Esophagus muscularis mucosa (tissue), 4 donors: ENCODE measurements at regions not wholly inside any gene's neighbourhood (a gene's known extent, or its start where the extent isn't known, plus 50 kb on each side); places are given as distances from the start of the nearest gene placed in this dataset.

ENCODE experiments used
- DNase-seq: peaks from one replicate; pipeline ENCODE4 v3.0.0-alpha.2; 2017; ENCODE audit errors: extremely low spot score
- H3K27ac ChIP-seq, 4 donors: fragments of 200-600 bp; sonication (generic); replicated peaks in 1 of 4; 1 replicate in 3 of 4; 2 replicates in 1 of 4; pipeline ENCODE4 v1.5.1; 2016 to 2019; ENCODE audit warnings: mild to moderate bottlenecking in 1 of 4
- H3K27me3 ChIP-seq, 4 donors: fragments of 200-600 bp; sonication (generic); one replicate each; pipeline versions ENCODE4 v1.5.1 to v1.6.0; 2016 to 2019
- H3K36me3 ChIP-seq, 4 donors: fragments of 200-600 bp; sonication (generic); one replicate each; pipeline ENCODE4 v1.5.1; 2016 to 2019
- H3K4me1 ChIP-seq, 4 donors: fragments of 200-600 bp; sonication (generic); one replicate each; pipeline ENCODE4 v1.5.1; 2016 to 2019
- H3K4me3 ChIP-seq, 4 donors: fragments of 200-600 bp; sonication (generic); 1 replicate in 2 of 4; 2 replicates in 2 of 4; pipeline ENCODE4 v1.5.1; 2016 to 2019; ENCODE audit warnings: mild to moderate bottlenecking in 4 of 4, moderate library complexity in 1 of 4
- H3K9me3 ChIP-seq, 4 donors: fragments of 200-600 bp; sonication (generic); 1 replicate in 3 of 4; 2 replicates in 1 of 4; pipeline ENCODE4 v1.5.1; 2016 to 2019
- CTCF ChIP-seq, 3 experiments: fragments of 200-600 bp in 2 of 3; fragments of 450-650 bp in 1 of 3; sonication (generic) in 2 of 3; IDR thresholded peaks; one replicate each; pipeline ENCODE4 v1.5.1; 2017 to 2019; ENCODE audit warnings: antibody characterized with exemption in 3 of 3, mild to moderate bottlenecking in 2 of 3, moderate library complexity in 1 of 3
- EP300 ChIP-seq: sonication (generic); formaldehyde crosslinking; IDR thresholded peaks from one replicate; pipeline ENCODE4 v1.6.1; 2017; ENCODE audit warnings: antibody characterized with exemption
- POLR2A ChIP-seq: fragments of 450-650 bp; IDR thresholded peaks from one replicate; pipeline ENCODE4 v1.6.1; 2017; ENCODE audit warnings: antibody characterized with exemption, moderate library complexity, mild to moderate bottlenecking, low read depth
- POLR2AphosphoS5 ChIP-seq, 2 donors: sonication (generic); formaldehyde crosslinking; IDR thresholded peaks; one replicate each; pipeline ENCODE4 v1.6.1; 2017; ENCODE audit warnings: antibody characterized with exemption in 2 of 2
- whole genome bisulfite sequencing: methylation state at CpG from one replicate; pipeline ENCODE4 v1.1.5; 2018; 5-methylcytosine and 5-hydroxymethylcytosine counted together
- intact Hi-C: fragments of 100-400 bp; cut with DNase I; formaldehyde crosslinking; loops from one replicate; pipeline ENCODE4 v1.15.1; 2023

GRCh38 chr11:121801781-121802180 is 314.2 kb downstream of the BLID start:
- H3K27ac ChIP-seq: peak overlapping the region in 2 of 4 donors; percentile 22 to 63
- 82% methylated on average over 5 of the region's 5 CpGs for WGBS
- intact Hi-C loops: no loop called here

GRCh38 chr11:121801394-121801748 is 314.6 kb downstream of the BLID start:
- Histone ChIP-seq H3K27me3 (no peaks in the 10 kb centered on the region), H3K27ac (peak overlapping the region in 3 of 4 donors; percentile 20 to 63 (median 22)), H3K4me1 (peaks cover 0 to 22% (median 20%) of the 10 kb centered on the region in 4 donors), H3K4me3 (no peak overlapping the region), H3K9me3 (no peaks in the 10 kb centered on the region), H3K36me3 (no peaks in the 10 kb centered on the region)
- intact Hi-C loops: no loop called here
- 45% methylated on average over 3 of the region's 3 CpGs for WGBS
- TF ChIP-seq POLR2A (no peak), POLR2AphosphoS5 (IDR thresholded peaks at IDR 0.05) (no peak), CTCF (IDR thresholded peaks at IDR 0.05) (no peak), EP300 (no peak)
- no peak for DNase-seq

More at GRCh38 chr11:121801781-121802180, 314.2 kb downstream of the BLID start:
- no peak for DNase-seq
- Histone ChIP-seq H3K9me3 (no peaks in the 10 kb centered on the region), H3K27me3 (no peaks in the 10 kb centered on the region), H3K36me3 (no peaks in the 10 kb centered on the region), H3K4me1 (peaks cover 0 to 22% (median 20%) of the 10 kb centered on the region in 4 donors), H3K4me3 (no peak overlapping the region)
- TF ChIP-seq POLR2AphosphoS5 (IDR thresholded peaks at IDR 0.05): no peak
- no peak for TF ChIP-seq EP300
- TF ChIP-seq CTCF (IDR thresholded peaks at IDR 0.05): no peak
- TF ChIP-seq POLR2A: no peak

GRCh38 chr11:121800731-121801393 is 315.2 kb downstream of the BLID start:
- Histone ChIP-seq H3K9me3 (no peaks in the 10 kb centered on the region), H3K4me3 (no peak overlapping the region), H3K36me3 (no peaks in the 10 kb centered on the region), H3K4me1 (peaks cover 0 to 22% (median 20%) of the 10 kb centered on the region in 4 donors), H3K27me3 (no peaks in the 10 kb centered on the region), H3K27ac (peak overlapping the region; percentile 17 to 63 (median 21))
- TF ChIP-seq CTCF (IDR thresholded peaks at IDR 0.05) (no peak), POLR2A (no peak), POLR2AphosphoS5 (IDR thresholded peaks at IDR 0.05) (no peak), EP300 (no peak)
- intact Hi-C loops: no loop called here
- DNase-seq: no peak
- WGBS: 32% methylated on average over 9 of the region's 10 CpGs

GRCh38 chr11:121800240-121800639 is 315.8 kb downstream of the BLID start:
- no peak for DNase-seq
- intact Hi-C loops: no loop called here
- TF ChIP-seq POLR2A (no peak), EP300 (no peak), POLR2AphosphoS5 (IDR thresholded peaks at IDR 0.05) (no peak)
- H3K36me3 ChIP-seq: no peaks in the 10 kb centered on the region
- no peaks in the 10 kb centered on the region for H3K27me3 ChIP-seq
- peak overlapping the region in 3 of 4 donors; percentile 20 to 63 (median 22) for H3K27ac ChIP-seq
- peaks cover 0 to 22% (median 20%) of the 10 kb centered on the region in 4 donors for H3K4me1 ChIP-seq
- H3K9me3 ChIP-seq: no peaks in the 10 kb centered on the region
- H3K4me3 ChIP-seq: no peak overlapping the region

GRCh38 chr11:121797496-121797895 is 318.5 kb downstream of the BLID start:
- 98% methylated on average over 3 of the region's 3 CpGs for WGBS
- H3K4me3 ChIP-seq: no peak overlapping the region
- H3K36me3 ChIP-seq: no peaks in the 10 kb centered on the region
- H3K27me3 ChIP-seq: no peaks in the 10 kb centered on the region
- DNase-seq: peak; percentile 53
- H3K9me3 ChIP-seq: no peaks in the 10 kb centered on the region
- no peak overlapping the region for H3K27ac ChIP-seq
- TF ChIP-seq POLR2A: no peak
- no peak for TF ChIP-seq EP300
- no peak for TF ChIP-seq POLR2AphosphoS5 (IDR thresholded peaks at IDR 0.05)
- no peak for TF ChIP-seq CTCF (IDR thresholded peaks at IDR 0.05)
- H3K4me1 ChIP-seq: peaks cover 0 to 43% (median 33%) of the 10 kb centered on the region in 4 donors
- intact Hi-C loops: no loop called here
